Muscle of arm (tissue), 1 donor: ENCODE measurements at regions not wholly inside any gene's neighbourhood (a gene's known extent, or its start where the extent isn't known, plus 50 kb on each side); places are given as distances from the start of the nearest gene placed in this dataset.
"Not testable (repeated sequence)": the region's sequence is repeated elsewhere in the genome, so short reads cannot be mapped to it uniquely, and the experiment has no call there.

ENCODE experiments used
- DNase-seq: peaks from one replicate; pipeline ENCODE4 v3.0.0-alpha.2; 2013

DNA sequence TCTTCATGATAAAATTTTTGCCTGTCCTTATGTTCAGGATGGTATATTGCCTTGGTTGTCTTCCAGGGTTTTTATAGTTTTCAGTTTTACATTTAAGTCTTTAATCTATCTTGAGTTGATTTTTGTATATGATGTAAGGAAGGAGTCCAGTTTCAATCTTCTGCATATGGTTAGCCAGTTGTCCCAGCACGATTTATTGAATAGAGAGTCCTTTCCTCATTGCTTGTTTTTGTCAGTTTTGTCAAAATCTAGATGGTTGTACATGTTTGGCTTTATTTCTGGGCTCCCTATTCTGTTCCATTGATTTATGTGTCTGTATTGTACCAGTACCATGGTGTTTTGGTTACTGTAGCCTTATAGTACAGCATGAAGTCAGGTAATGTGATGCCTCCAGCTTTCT, 91.6 kb upstream of the FAM98A start:
- DNase-seq, result not testable (repeated sequence)

DNA sequence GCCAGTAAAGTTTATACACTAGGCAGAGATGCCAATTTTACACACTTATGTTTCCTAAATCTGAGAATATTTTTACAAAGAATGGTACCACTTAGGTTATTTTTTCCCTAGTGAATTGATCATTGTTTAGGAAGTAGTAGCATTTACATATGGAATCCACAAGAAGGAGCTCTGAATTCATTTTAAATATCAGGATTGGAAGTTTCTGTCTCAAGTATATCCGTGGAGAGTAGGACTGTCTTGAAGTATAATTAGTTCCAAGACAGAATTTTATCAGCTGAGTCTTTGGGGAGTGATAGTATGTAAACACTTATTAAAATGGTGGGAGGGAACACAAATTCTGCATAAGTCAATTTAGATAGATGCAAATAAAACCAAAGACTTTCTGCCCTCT, 82.3 kb upstream of the FAM98A start:
- peak; percentile 13 for DNase-seq

DNA sequence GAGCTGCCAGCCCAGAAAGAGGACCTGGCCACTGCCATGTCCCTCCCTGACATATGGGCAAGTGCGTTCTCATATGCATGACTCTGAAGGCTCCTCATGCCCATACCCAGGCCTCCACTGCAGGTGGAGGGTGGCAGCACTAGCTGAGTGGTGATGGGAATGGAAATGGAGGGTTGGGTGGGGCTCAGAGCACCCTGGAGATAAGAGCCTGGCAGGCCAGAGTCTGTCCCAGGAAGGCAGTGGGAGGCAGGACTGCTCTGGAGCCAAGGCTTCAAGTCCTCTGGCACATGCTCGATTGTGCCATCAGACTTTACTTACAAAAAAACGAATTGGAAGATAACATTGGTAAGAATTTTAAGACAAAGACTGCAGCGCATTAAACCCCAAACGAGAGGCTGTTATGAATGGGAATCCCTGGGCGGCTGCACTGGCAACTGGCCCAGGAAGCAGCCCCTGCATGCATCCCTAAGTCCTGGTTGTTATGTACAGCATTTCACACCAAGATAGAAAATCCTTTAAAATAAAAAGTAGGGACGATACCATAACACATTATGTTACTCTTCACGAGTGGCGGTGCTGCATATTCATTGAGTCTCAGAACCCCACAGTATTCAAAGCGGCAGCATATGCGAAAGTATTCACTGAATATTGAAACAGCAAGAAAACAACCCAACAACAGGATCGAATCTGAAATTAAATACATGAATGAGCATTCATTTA, 81.7 kb upstream of the FAM98A start:
- peak; percentile 17 for DNase-seq

DNA sequence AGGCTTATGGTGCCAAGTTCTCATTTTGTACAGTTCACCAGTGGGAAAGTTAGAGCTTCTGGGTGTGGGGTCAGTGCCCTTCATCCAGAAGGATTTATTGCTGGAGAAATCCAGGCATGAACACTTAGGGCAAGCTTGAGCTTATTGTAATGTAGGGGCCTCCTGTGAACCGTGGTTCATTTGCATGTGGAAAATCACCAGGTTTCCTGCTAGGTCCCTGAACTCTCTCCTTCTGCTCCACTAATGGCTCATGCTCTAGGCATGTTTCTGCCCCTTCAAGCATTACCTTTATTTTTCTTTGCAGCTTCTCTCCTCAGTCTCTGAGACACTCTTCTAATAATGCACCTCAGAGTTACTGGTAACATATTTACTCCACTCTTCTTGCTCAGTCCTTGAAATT, 79.3 kb upstream of the FAM98A start:
- DNase-seq, result no peak

DNA sequence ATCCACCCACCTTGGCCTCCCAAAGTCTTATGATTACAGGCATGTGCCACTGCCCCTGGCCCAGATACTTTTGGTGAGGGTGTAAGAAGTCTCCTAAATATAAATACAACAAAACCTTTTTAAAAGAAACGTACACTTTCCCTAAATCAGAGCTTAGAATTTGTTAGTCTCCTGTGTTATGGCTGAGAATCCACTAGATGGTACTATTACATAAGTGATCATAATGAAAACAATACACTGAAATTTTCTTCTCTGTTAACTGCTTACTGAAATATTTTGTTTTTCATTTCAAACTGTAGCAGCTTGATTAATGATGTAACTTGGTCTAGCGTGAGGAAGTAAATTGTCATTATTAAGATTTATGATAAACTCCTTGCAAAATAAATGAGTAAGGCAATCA, 74.8 kb upstream of the FAM98A start:
- no peak for DNase-seq

DNA sequence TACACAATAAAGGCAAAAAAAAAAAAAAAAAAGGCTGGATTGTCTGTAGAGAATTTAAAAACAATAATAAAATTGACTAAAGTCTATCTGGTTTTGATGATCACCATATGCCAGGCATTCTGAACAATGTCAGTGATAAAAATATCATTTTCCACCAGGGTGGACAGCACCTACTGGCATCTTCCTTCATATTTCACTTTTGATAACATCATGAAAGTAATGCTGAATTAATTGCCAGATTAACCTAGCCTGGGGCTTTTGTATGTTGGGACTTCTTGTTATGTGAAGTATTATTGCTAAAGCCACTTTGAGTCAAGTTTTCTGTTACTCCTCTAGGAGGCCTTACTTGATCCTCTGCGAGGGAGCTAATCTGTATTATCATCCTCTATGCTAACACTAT, 73.8 kb upstream of the FAM98A start:
- DNase-seq, result no peak

GRCh38 chr2:33672389-33672788, 73.3 kb upstream of the FAM98A start:
- DNase-seq, result no peak

DNA sequence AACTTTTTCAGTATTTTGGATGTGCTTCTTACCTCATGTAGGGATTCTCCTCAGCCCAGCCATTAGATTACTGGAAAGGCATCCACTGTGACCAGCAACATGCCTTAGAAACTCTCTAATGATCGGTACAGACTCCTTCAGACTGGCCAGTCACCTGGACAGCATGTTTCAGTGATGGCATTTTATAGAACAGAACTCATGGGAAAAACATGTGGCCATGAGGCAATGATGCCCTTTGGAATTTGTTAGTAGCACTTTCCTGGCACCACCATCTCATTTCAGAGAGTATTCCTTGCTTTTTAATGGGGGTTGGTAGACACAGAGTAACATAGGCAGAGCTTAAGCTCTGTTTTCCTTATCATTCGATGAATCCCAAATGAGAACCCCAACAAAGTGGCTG, 72.1 kb upstream of the FAM98A start:
- DNase-seq, result no peak

DNA sequence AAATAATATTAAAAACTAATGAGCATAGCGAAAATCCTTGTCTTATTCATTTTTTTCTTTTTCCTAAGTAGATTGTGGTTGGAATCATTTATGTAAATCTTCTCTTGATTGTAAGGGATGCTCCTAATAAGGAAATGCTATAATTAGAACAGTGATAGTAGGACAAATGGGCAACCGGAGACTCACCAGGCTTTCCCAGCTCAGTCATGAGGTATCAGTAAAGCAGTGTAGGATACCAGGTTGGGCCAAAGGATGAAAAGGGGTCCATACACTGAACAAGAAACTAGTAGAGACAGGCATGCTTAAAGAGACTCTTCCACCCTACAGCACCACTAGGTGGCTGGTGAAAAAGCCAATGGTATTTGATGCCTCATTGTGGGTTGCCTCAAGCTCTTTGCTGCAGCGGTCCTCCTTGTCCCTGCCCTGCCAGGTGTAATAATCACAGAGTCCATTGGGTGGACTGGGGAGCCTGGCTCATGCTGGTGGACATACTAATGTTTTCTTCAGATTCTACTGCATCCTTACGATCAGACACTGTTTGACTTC, 71.4 kb upstream of the FAM98A start:
- no peak for DNase-seq

DNA sequence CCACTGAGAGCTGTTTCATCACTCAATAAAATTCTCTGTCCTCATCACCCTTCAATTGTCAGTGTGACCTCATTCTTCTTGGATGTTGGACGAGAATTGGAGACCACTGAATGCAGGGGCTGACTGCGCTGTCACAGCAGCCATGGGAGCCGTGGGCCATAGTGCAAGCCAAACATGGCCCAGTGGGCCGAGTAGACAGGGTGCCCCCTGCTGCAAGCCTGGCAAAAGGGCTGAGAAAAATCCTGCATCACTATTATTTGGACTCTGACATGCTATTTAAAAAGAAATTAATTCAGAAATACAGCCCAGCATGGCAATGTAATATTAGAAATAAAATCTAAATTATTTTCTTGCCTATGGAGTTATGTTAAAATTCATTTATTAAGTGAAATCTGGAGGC, 67.8 kb upstream of the FAM98A start:
- no peak for DNase-seq

GRCh38 chr2:33665039-33665438, 65.9 kb upstream of the FAM98A start:
- DNase-seq, result no peak

GRCh38 chr2:33660416-33661123, 61.5 kb upstream of the FAM98A start:
- DNase-seq, result no peak

DNA sequence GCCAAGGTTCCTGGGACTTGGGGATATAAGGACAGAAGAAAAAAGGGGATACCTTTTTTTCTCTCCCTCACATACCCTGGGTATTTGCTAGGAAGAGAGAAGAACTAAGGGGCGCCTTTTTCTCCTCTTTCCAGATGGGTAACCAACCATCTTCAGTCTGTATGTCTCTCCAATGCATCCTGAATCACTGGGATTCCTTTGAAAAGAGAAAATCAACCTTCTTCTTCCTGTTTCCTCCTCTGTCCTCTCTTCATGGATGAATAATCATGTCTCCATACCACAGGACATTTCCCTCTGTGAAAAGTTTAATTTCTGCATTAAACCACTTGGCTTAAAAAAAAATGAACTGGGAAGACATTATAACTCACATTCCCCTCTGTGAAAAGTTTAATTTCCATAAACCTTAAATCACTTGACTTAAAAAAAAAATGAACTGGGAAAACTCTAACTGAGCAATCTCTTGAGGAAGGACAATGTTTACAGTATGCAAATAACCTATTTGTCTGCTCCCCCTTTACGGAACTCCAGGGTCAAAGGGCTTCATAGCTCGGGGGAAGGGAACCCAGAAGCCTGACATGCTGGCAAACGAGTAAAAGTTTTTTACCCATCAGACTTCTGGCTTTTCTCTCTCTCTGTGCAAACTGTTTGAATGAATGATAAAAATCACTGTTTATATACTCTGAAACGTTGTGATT, 56.7 kb upstream of the FAM98A start:
- no peak for DNase-seq

GRCh38 chr2:33652830-33653229, 53.7 kb upstream of the FAM98A start:
- DNase-seq, result peak; percentile 2

GRCh38 chr2:33650171-33650570, 51.1 kb upstream of the FAM98A start:
- no peak for DNase-seq
